Ovary (tissue), 3 donors: ENCODE measurements at regions not wholly inside any gene's neighbourhood (a gene's known extent, or its start where the extent isn't known, plus 50 kb on each side); places are given as distances from the start of the nearest gene placed in this dataset.

Source experiments
- CTCF ChIP-seq, 3 donors: fragments of 450-650 bp in 2 of 3; fragments of 200-600 bp in 1 of 3; IDR thresholded peaks; one replicate each; pipeline versions ENCODE4 v1.5.1 to v1.8.0; 2016 to 2022; ENCODE audit warnings: antibody characterized with exemption in 3 of 3, mild to moderate bottlenecking in 1 of 3
- EP300 ChIP-seq: sonication (generic); formaldehyde crosslinking; IDR thresholded peaks from one replicate; pipeline ENCODE4 v1.6.1; 2017; ENCODE audit warnings: antibody characterized with exemption
- POLR2A ChIP-seq: fragments of 450-650 bp; IDR thresholded peaks from one replicate; pipeline ENCODE4 v1.6.1; 2017; ENCODE audit warnings: antibody characterized with exemption, mild to moderate bottlenecking, moderate library complexity
- donor health status: DM: no; HTN: no; CAD: no.

- TF ChIP-seq CTCF (IDR thresholded peaks at IDR 0.05) (no peak), POLR2A (no peak), EP300 (no peak)
Measured at GRCh38 chr5:105506692-105507277, 1944.2 kb upstream of the NUDT12 start.
